CD14-positive monocyte (primary cell): ENCODE measurements at regions not wholly inside any gene's neighbourhood (a gene's known extent, or its start where the extent isn't known, plus 50 kb on each side); places are given as distances from the start of the nearest gene placed in this dataset.

Experiments used
- DNase-seq, 3 donors: peaks; one replicate each; pipeline ENCODE4 v3.0.0-alpha.2; 2011 to 2022
- H2AFZ ChIP-seq: 2 replicates; pipeline ENCODE4 v1.6.0; 2012; ENCODE audit warnings: mild to moderate bottlenecking, low read depth, low read length, inconsistent platforms; ENCODE audit not compliant: insufficient read depth, poor library complexity, severe bottlenecking
- H3K27ac ChIP-seq, 2 donors: 1 replicate in 1 of 2; 2 replicates in 1 of 2; pipeline ENCODE4 v1.5.1; 2012 to 2013; ENCODE audit warnings: low read length in 2 of 2, control low read depth in 1 of 2, inconsistent platforms in 1 of 2, low read depth in 1 of 2, mild to moderate bottlenecking in 1 of 2
- H3K27me3 ChIP-seq, 2 donors: one replicate each; pipeline versions ENCODE4 v1.6.0 to v1.6.1; 2011 to 2013; ENCODE audit warnings: low read length in 2 of 2; ENCODE audit not compliant: control insufficient read depth in 2 of 2, insufficient read depth in 2 of 2
- H3K36me3 ChIP-seq, 2 donors: replicated peaks in 1 of 2; 1 replicate in 1 of 2; 2 replicates in 1 of 2; pipeline versions ENCODE4 v1.5.1 to v1.6.1; 2012 to 2013; ENCODE audit warnings: low read length in 2 of 2, control low read depth in 1 of 2, inconsistent platforms in 1 of 2, mild to moderate bottlenecking in 1 of 2; ENCODE audit not compliant: insufficient read depth in 2 of 2, control insufficient read depth in 1 of 2
- H3K4me1 ChIP-seq, 2 donors: 1 replicate in 1 of 2; 2 replicates in 1 of 2; pipeline versions ENCODE4 v1.5.1 to v1.6.1; 2012 to 2013; ENCODE audit warnings: low read length in 2 of 2, control low read depth in 1 of 2, inconsistent platforms in 1 of 2, mild to moderate bottlenecking in 1 of 2, moderate library complexity in 1 of 2; ENCODE audit not compliant: insufficient read depth in 2 of 2, control insufficient read depth in 1 of 2
- H3K4me2 ChIP-seq: replicated peaks from 2 replicates; pipeline ENCODE3; 2012; ENCODE audit warnings: low read length, moderate library complexity, mild to moderate bottlenecking; ENCODE audit not compliant: poor library complexity, severe bottlenecking; ENCODE audit errors: extremely low read depth
- H3K4me3 ChIP-seq, 3 experiments: fragments of 200-600 bp in 1 of 3; sonication (generic) in 1 of 3; replicated peaks in 1 of 3; 1 replicate in 2 of 3; 2 replicates in 1 of 3; pipeline ENCODE4 v1.5.1; 2011 to 2013; ENCODE audit warnings: low read length in 3 of 3, mild to moderate bottlenecking in 3 of 3, control low read depth in 2 of 3, low read depth in 2 of 3, inconsistent platforms in 1 of 3, moderate library complexity in 1 of 3
- H3K79me2 ChIP-seq: 2 replicates; pipeline ENCODE4 v1.6.0; 2012; ENCODE audit warnings: mild to moderate bottlenecking, control low read depth, inconsistent platforms, low read length, moderate library complexity; ENCODE audit not compliant: insufficient read depth
- H3K9ac ChIP-seq: 2 replicates; pipeline ENCODE4 v1.6.0; 2017; ENCODE audit warnings: low read length, mild to moderate bottlenecking; ENCODE audit not compliant: insufficient read depth, poor library complexity, severe bottlenecking
- H3K9me3 ChIP-seq, 2 donors: replicated peaks in 1 of 2; 1 replicate in 1 of 2; 2 replicates in 1 of 2; pipeline versions ENCODE4 v1.5.1 to v1.6.1; 2012 to 2013; ENCODE audit warnings: low read length in 2 of 2, control low read depth in 1 of 2; ENCODE audit not compliant: control insufficient read depth in 1 of 2, insufficient read depth in 1 of 2
- H4K20me1 ChIP-seq: 2 replicates; pipeline ENCODE4 v1.6.0; 2012; ENCODE audit warnings: mild to moderate bottlenecking, low read length, control low read depth, moderate library complexity; ENCODE audit not compliant: insufficient read depth
- H3K27ac Mint-ChIP-seq, 7 donors: one replicate each; pipeline ENCODE4 v1.8.0; 2020; ENCODE audit warnings: mild to moderate bottlenecking in 7 of 7, mixed read lengths in 7 of 7, moderate library complexity in 6 of 7, inconsistent platforms in 2 of 7
- H3K27me3 Mint-ChIP-seq, 3 donors: one replicate each; pipeline ENCODE4 v1.8.0; 2021 to 2022; ENCODE audit warnings: low read depth in 3 of 3, mild to moderate bottlenecking in 3 of 3, mixed read lengths in 3 of 3, moderate library complexity in 3 of 3, inconsistent platforms in 1 of 3
- H3K36me3 Mint-ChIP-seq, 2 donors: one replicate each; pipeline ENCODE4 v1.8.0; 2020; ENCODE audit warnings: mixed read lengths in 2 of 2, inconsistent platforms in 1 of 2, mild to moderate bottlenecking in 1 of 2
- H3K4me1 Mint-ChIP-seq: one replicate; pipeline ENCODE4 v1.8.0; 2020; ENCODE audit warnings: mild to moderate bottlenecking, mixed read lengths
- H3K4me3 Mint-ChIP-seq, 2 donors: one replicate each; pipeline ENCODE4 v1.8.0; 2020; ENCODE audit warnings: mild to moderate bottlenecking in 2 of 2, mixed read lengths in 2 of 2, moderate library complexity in 1 of 2
- H3K9me3 Mint-ChIP-seq, 7 donors: one replicate each; pipeline ENCODE4 v1.8.0; 2020 to 2022; ENCODE audit warnings: mixed read lengths in 7 of 7, mild to moderate bottlenecking in 6 of 7, moderate library complexity in 6 of 7, inconsistent platforms in 2 of 7
- CTCF ChIP-seq: fragments of 200-600 bp; IDR thresholded peaks from one replicate; pipeline ENCODE4 v1.8.0; 2022; ENCODE audit warnings: antibody characterized with exemption, mild to moderate bottlenecking
- WGBS: methylation state at CpG from one replicate; pipeline ENCODE4 v1.1.5; 2013; ENCODE audit warnings: missing lambda C conversion rate; ENCODE audit not compliant: insufficient coverage; 5-methylcytosine and 5-hydroxymethylcytosine counted together
- intact Hi-C, 2 donors: fragments of 100-400 bp; cut with micrococcal nuclease; formaldehyde crosslinking; loops; one replicate each; pipeline versions ENCODE4 v1.15.0 to v1.15.1; 2023

DNA sequence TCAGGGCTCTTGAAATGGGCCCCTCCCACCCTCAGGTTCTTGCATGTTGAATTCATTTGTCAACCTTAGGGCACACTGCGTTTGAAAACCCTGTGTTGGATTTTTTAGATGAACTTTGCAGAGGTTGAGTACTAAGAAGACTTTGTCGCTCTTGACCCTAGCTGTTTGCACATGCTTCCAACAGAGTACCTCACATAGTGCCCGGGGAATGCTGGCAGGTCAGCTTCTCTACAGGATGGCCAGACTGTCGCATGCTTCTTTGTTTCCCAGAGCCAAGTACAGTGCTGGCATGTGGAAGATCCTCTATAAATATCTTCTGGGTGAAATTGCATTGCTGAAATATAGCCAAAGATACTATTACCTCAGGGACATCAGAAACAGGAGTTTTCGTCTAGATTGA lies 59.9 kb downstream of the FAT3 start:
- Histone ChIP-seq H3K27ac (no peak overlapping the region), H4K20me1 (no peaks in the 10 kb centered on the region), H3K9ac (no peak overlapping the region), H3K4me3 (no peak overlapping the region), H3K79me2 (no peaks in the 10 kb centered on the region), H3K36me3 (no peaks in the 10 kb centered on the region), H3K4me2 (no peak overlapping the region), H3K4me1 (no peaks in the 10 kb centered on the region), H3K9me3 (no peaks in the 10 kb centered on the region), H2AFZ (no peak overlapping the region), H3K27me3 (no peaks in the 10 kb centered on the region)
- no peak overlapping the region for H3K4me3 Mint-ChIP-seq
- 74% methylated on average over 3 of the region's 5 CpGs for WGBS
- H3K27ac Mint-ChIP-seq: no peak overlapping the region
- no peaks in the 10 kb centered on the region for H3K4me1 Mint-ChIP-seq
- no peak for TF ChIP-seq CTCF
- peaks cover 0 to 2% (median 0%) of the 10 kb centered on the region in 7 donors for H3K9me3 Mint-ChIP-seq
- no peak for DNase-seq
- no peaks in the 10 kb centered on the region for H3K27me3 Mint-ChIP-seq
- H3K36me3 Mint-ChIP-seq: no peaks in the 10 kb centered on the region
- intact Hi-C loops: no loop called here

DNA sequence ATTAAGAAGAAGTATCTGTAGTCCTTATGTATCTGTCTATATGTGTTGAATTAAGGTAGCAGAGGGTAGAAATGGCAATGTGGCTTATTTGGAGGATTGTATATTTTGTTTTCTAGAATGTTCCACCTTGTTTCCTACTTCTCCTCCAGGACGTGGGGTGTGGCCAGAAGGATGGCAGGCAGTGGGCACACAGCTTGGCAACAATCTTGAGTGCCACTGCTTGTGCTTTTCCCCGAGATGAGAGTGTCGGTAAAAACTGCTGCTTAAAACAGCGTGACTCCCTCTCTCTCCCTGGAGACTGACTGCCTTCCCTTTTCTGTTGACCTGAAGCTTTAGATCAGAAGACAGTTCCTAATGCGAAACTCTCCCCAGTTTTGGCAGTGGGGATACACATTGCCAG lies 61.2 kb downstream of the FAT3 start:
- intact Hi-C loops: no loop called here
- H3K27me3 ChIP-seq: no peaks in the 10 kb centered on the region
- H3K79me2 ChIP-seq: no peaks in the 10 kb centered on the region
- DNase-seq: no peak
- H3K36me3 Mint-ChIP-seq: no peaks in the 10 kb centered on the region
- no peaks in the 10 kb centered on the region for H4K20me1 ChIP-seq
- TF ChIP-seq CTCF: no peak
- no peaks in the 10 kb centered on the region for H3K4me1 Mint-ChIP-seq
- no peak overlapping the region for H2AFZ ChIP-seq
- no peaks in the 10 kb centered on the region for H3K9me3 ChIP-seq
- no peaks in the 10 kb centered on the region for H3K4me1 ChIP-seq
- no peak overlapping the region for H3K4me3 Mint-ChIP-seq
- 86% methylated on average over 4 of the region's 5 CpGs for WGBS
- no peaks in the 10 kb centered on the region for H3K27me3 Mint-ChIP-seq
- H3K9me3 Mint-ChIP-seq: peaks cover 0 to 10% (median 0%) of the 10 kb centered on the region in 7 donors
- no peak overlapping the region for H3K27ac ChIP-seq
- no peak overlapping the region for H3K4me3 ChIP-seq
- H3K27ac Mint-ChIP-seq: no peak overlapping the region
- H3K9ac ChIP-seq: no peak overlapping the region
- no peaks in the 10 kb centered on the region for H3K36me3 ChIP-seq
- no peak overlapping the region for H3K4me2 ChIP-seq
